ENCODE measurements at regions not wholly inside any gene's neighbourhood (a gene's known extent, or its start where the extent isn't known, plus 50 kb on each side); places are given as distances from the start of the nearest gene placed in this dataset.
"Not testable (repeated sequence)": the region's sequence is repeated elsewhere in the genome, so short reads cannot be mapped to it uniquely, and the experiment has no call there.

DNA sequence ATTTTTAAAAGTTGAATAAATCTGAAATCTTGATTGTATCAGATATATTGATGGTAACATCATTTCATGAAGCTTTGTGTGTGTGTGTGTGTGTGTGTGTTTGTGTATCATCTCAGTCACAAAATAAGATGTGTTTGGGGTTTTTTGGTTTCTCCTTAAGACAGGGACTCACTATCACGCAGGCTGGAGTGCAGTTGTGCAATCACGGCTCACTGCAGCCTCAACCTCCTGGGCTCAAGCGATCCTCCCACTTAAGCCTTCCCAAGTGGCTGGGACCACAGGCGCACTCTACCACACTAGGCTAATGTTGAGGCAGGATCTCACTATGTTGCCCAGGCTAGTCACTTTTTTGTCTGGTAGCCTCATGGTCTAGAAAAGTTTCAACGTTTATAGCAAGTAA, 83.4 kb upstream of the DMRT1 start:
- no peaks in the 10 kb centered on the region; a peak in 1 of 22 replicates for H3K9me3 ChIP-seq (replicated peaks in 1 of 11)
- peak overlapping the region in 4 of 11 experiments; percentile 31 to 92 (median 53); a peak in 2 of 22 replicates for H3K4me2 ChIP-seq
- H3K4me1 ChIP-seq = peaks cover 41 to 79% (median 50%) of the 10 kb centered on the region in 10 experiments

GRCh38 chr9:759541-759940, 82.0 kb upstream of the DMRT1 start:
- TF ChIP-seq Cebpa-rat (IDR thresholded peaks at IDR 0.05) = no peak
- Histone ChIP-seq H3K9me3 (replicated peaks in 1 of 11) (no peaks in the 10 kb centered on the region; a peak in 1 of 22 replicates), H3K27me3 (no peaks in the 10 kb centered on the region), H4K20me1 (no peaks in the 10 kb centered on the region), H3K4me3 (no peak overlapping the region), H3K4me1 (peaks cover 27 to 65% (median 41%) of the 10 kb centered on the region in 10 experiments), H3K36me3 (no peaks in the 10 kb centered on the region), H3K9ac (no peak overlapping the region), H3K27ac (no peak overlapping the region), H3K4me2 (no peak overlapping the region)

More for the DNA sequence above, 83.4 kb upstream of the DMRT1 start:
- Histone ChIP-seq H3K27ac (no peak overlapping the region), H3K27me3 (no peaks in the 10 kb centered on the region), H3K9ac (no peak overlapping the region), H4K20me1 (no peaks in the 10 kb centered on the region), H3K4me3 (no peak overlapping the region), H3K36me3 (no peaks in the 10 kb centered on the region)
- 0 out of 22 replicates have a peak, but pooled peaks of 2 of the 11 experiments have one; percentile 18 to 31 for TF ChIP-seq Cebpa-rat (IDR thresholded peaks at IDR 0.05)

DNA sequence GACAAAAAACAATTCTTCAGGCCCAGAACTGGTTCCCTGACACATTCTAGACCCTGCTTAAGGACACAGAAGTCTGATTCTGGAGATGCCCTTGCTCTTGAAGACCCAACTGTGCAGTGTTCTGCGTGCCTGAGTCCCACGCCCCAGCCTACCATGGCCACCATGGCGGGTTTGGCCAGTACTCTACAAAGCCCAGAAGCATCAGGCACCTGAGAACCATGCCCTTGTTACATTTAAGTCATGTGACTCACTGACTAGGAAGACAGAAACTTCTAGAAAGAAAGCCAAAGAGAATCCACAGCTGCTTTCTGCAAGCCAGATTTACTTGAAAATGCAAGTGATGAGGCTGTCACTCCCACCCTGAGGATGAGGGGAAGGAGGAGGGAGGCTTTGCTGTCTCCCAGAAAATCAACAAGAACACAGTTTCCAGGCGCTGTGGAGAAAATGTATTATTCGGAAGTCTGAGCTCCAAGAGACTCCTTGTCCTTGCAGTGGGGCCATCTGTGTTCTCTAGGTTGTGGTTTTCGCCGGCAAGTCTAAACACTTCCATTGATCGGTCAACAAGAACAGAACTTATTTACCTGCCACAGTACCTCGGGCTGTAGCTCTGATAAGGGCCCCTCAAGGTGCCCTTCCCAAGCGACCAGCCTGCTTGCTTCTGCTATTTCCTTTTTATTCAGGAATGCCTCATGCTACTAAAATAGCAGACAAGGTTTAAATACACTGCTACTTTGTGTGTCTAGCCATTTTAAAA, 81.3 kb upstream of the DMRT1 start:
- no peaks in the 10 kb centered on the region; a peak in 1 of 22 replicates for H3K9me3 ChIP-seq (replicated peaks in 1 of 11)
- no peaks in the 10 kb centered on the region for H3K36me3 ChIP-seq
- no peak overlapping the region for H3K4me3 ChIP-seq
- no peak overlapping the region for H3K27ac ChIP-seq
- no peaks in the 10 kb centered on the region for H3K27me3 ChIP-seq
- H3K4me1 ChIP-seq = peaks cover 25 to 58% (median 35%) of the 10 kb centered on the region in 10 experiments
- H3K9ac ChIP-seq = no peak overlapping the region
- TF ChIP-seq Cebpa-rat (IDR thresholded peaks at IDR 0.05) = no peak
- H3K4me2 ChIP-seq = peak overlapping the region; percentile 18 to 56 (median 42); a peak in 16 of 22 replicates
- no peaks in the 10 kb centered on the region for H4K20me1 ChIP-seq

DNA sequence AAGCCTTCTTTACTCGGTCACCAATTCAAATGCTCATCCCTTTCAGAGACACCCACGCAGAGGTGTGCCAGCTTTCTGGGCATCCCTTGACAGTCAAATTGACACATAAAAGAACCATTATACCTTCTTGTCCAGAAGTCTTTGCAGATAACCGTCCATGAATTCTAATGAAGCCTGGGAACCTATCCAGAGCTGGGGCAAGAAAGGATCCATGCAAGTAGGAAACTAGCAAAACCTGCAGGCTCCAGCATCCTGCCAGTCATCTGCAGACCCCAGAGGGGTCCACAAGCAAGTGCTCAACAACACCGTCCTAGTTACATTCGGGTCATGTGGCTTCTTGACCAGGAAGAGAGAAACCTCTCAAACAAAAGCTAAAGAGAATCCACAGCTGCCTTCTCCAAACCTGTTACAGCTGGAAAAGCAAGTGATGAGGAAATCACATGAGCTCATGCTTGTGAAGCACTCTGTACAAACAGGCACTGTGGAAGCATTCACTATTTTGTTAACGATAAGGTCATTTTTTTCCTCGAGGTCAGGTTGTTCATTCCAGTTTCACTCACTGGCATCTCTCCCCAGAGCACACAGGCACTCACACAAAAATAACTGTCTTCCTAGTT, 80.2 kb upstream of the DMRT1 start:
- Histone ChIP-seq H3K36me3 (no peaks in the 10 kb centered on the region), H3K27ac (no peak overlapping the region), H3K27me3 (no peaks in the 10 kb centered on the region), H4K20me1 (no peaks in the 10 kb centered on the region), H3K9ac (no peak overlapping the region), H3K4me1 (peaks cover 15 to 47% (median 23%) of the 10 kb centered on the region in 10 experiments), H3K4me2 (peak overlapping the region in 10 of 11 experiments; percentile 18 to 56 (median 40); a peak in 13 of 22 replicates), H3K9me3 (replicated peaks in 1 of 11) (no peaks in the 10 kb centered on the region), H3K4me3 (no peak overlapping the region)
- no peak for TF ChIP-seq Cebpa-rat (IDR thresholded peaks at IDR 0.05)

DNA sequence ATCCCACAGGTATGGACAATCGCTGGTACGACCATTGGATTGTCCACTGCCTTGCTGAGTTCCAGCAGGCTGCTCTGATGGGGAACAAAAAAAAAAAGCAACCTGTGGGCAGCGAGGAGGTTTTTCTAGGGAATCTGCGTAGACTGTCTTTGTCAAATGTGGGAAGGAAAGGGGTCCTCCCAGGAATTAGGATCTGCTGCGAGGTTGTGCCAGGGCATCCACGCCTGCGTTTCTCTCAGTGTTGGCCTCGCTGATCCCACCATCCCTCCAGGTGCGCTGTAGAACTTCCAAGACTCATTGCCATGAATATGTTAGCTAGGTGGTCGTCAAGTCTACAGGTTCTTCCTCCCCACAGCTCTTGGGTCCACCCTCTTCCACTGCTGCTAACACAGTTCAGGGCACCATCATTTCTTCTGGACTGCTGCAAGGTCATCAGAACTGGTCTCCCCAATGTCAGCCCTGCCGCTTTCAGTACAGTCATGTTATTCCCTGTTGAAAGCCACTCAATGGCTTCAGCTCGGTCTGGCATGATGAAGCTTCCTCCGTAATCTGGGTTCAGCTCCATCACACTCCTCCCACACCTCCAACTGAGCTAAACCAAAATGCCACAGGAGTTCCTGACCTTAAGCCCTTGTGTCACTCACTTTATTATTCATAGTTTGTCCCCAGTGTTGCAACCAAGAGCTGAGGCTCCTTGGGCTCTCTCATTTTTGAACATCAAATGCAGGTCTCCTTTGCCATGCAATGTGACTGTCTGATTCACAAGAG, 79.5 kb upstream of the DMRT1 start:
- no peak for TF ChIP-seq Cebpa-rat (IDR thresholded peaks at IDR 0.05)
- 0 out of 22 replicates have a peak, but pooled peaks cover 0 to under 1% (median 0%) of the 10 kb centered on the region in 11 experiments for H3K9me3 ChIP-seq (replicated peaks in 1 of 11)

DNA sequence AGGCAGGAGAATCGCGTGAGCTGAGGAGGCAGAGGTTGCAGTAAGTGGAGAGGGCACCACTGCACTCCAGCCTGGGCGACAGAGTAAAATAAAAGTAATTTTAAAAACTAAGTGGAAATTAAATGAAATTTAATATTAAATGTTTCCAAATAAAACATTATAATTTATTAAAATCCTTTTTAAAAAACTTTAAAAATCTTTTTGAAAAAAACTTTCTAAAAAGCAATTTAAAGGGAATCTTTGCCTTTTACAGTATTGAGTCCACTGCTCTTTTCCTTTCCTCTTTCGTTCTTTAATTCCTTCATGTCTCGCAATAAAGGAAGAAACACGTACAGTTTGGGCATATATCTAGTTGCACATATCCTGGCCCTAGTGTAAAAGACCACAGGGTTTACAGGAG, 77.8 kb upstream of the DMRT1 start:
- no peak overlapping the region for H3K9ac ChIP-seq
- H3K27me3 ChIP-seq = no peaks in the 10 kb centered on the region
- peaks cover 4 to 23% (median 15%) of the 10 kb centered on the region in 10 experiments; a peak in 19 of 20 replicates for H3K4me1 ChIP-seq
- H3K4me2 ChIP-seq = peak overlapping the region in 5 of 11 experiments; percentile 1 to 53 (median 23); a peak in 2 of 22 replicates
- no peaks in the 10 kb centered on the region for H3K36me3 ChIP-seq
- H4K20me1 ChIP-seq = no peaks in the 10 kb centered on the region
- no peak overlapping the region for H3K4me3 ChIP-seq
- H3K9me3 ChIP-seq (replicated peaks in 1 of 11) = peaks cover 0 to 6% (median 0%) of the 10 kb centered on the region in 11 experiments; a peak in 1 of 22 replicates
- TF ChIP-seq Cebpa-rat (IDR thresholded peaks at IDR 0.05) = no peak
- H3K27ac ChIP-seq = no peak overlapping the region

More for the DNA sequence above, 79.5 kb upstream of the DMRT1 start:
- H3K27me3 ChIP-seq = no peaks in the 10 kb centered on the region
- no peaks in the 10 kb centered on the region for H4K20me1 ChIP-seq
- H3K4me1 ChIP-seq = peaks cover 12 to 40% (median 17%) of the 10 kb centered on the region in 10 experiments
- H3K27ac ChIP-seq = no peak overlapping the region
- no peak overlapping the region for H3K9ac ChIP-seq
- H3K4me2 ChIP-seq = peak overlapping the region in 1 of 11 experiments; percentile 5; a peak in 1 of 22 replicates
- H3K4me3 ChIP-seq = no peak overlapping the region
- H3K36me3 ChIP-seq = no peaks in the 10 kb centered on the region

- H3K4me3 ChIP-seq = no peak overlapping the region
- H4K20me1 ChIP-seq = no peaks in the 10 kb centered on the region
- TF ChIP-seq Cebpa-rat (IDR thresholded peaks at IDR 0.05) = no peak
- H3K9ac ChIP-seq = no peak overlapping the region
- peak overlapping the region in 5 of 11 experiments; percentile 1 to 53 (median 23); a peak in 2 of 22 replicates for H3K4me2 ChIP-seq
- no peaks in the 10 kb centered on the region for H3K27me3 ChIP-seq
- no peaks in the 10 kb centered on the region for H3K36me3 ChIP-seq
- H3K27ac ChIP-seq = no peak overlapping the region
- H3K9me3 ChIP-seq (replicated peaks in 1 of 11) = peaks cover 0 to 6% (median 0%) of the 10 kb centered on the region in 11 experiments; a peak in 1 of 22 replicates
- H3K4me1 ChIP-seq = peaks cover 0 to 19% (median 15%) of the 10 kb centered on the region in 10 experiments; a peak in 18 of 20 replicates
Measured at GRCh38 chr9:764105-764524, 77.4 kb upstream of the DMRT1 start.

DNA sequence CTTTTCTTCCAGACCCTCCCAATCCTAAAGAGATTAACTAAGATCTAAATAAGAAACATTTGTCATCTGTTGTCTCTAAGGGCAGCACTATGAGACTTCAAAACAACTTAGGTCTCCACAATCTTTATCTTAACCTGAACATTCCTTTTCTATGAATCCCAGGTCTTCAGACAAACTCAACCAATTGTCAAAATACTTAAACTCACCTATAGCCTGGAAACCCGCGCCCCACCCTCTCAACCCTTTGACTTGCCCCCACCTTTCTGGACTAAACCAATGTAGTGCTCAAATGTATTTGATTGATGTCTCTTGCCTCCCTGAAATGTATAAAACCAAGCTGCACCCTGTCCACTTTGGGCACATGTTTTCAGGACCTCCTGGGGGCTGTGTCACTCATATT, 76.5 kb upstream of the DMRT1 start:
- H3K4me3 ChIP-seq = no peak overlapping the region
- H3K36me3 ChIP-seq = no peaks in the 10 kb centered on the region
- H3K27me3 ChIP-seq = no peaks in the 10 kb centered on the region
- peaks cover 0 to 6% (median 0%) of the 10 kb centered on the region in 11 experiments; a peak in 4 of 22 replicates for H3K9me3 ChIP-seq (replicated peaks in 1 of 11)
- no peak overlapping the region for H3K27ac ChIP-seq
- no peaks in the 10 kb centered on the region for H4K20me1 ChIP-seq
- H3K4me2 ChIP-seq = no peak overlapping the region
- H3K9ac ChIP-seq = no peak overlapping the region
- peaks cover 0 to 18% (median 14%) of the 10 kb centered on the region in 10 experiments; a peak in 18 of 20 replicates for H3K4me1 ChIP-seq
- TF ChIP-seq Cebpa-rat (IDR thresholded peaks at IDR 0.05) = no peak

GRCh38 chr9:767061-767561, 74.4 kb upstream of the DMRT1 start:
- H4K20me1 ChIP-seq; H3K36me3 ChIP-seq; H3K4me3 ChIP-seq; H3K27ac ChIP-seq; H3K9ac ChIP-seq; H3K4me1 ChIP-seq; H3K9me3 ChIP-seq (replicated peaks in 1 of 11); H3K4me2 ChIP-seq; H3K27me3 ChIP-seq: not testable (repeated sequence)

All from BLaER1 treated with 17β-estradiol and CSF1 and Interleukin-3, amounts not matched to agents 10 nM and 100 nM (cell line).